Neuronal stem cell (in vitro differentiated cells): ENCODE measurements at regions not wholly inside any gene's neighbourhood (a gene's known extent, or its start where the extent isn't known, plus 50 kb on each side); places are given as distances from the start of the nearest gene placed in this dataset.
A peak's percentile ranks its signal among the peaks of the same experiment; 100 is the strongest.

Experiments
- DNase-seq: peaks from one replicate; pipeline ENCODE4 v3.0.0-alpha.2; 2013; ENCODE audit warnings: low spot score
- H2AFZ ChIP-seq: one replicate; pipeline ENCODE4 v1.6.1; 2013; ENCODE audit warnings: mild to moderate bottlenecking, low read length, inconsistent platforms
- H2AK5ac ChIP-seq: 2 replicates; pipeline ENCODE4 v1.6.1; 2013; ENCODE audit warnings: low read depth, mild to moderate bottlenecking, inconsistent platforms, low read length, moderate library complexity, mixed read lengths
- H2BK120ac ChIP-seq: 2 replicates; pipeline ENCODE4 v1.6.1; 2013; ENCODE audit warnings: low read depth, mild to moderate bottlenecking, inconsistent platforms, low read length, moderate library complexity, mixed read lengths
- H2BK12ac ChIP-seq: one replicate; pipeline ENCODE4 v1.6.1; 2013; ENCODE audit warnings: low read length, inconsistent platforms
- H2BK15ac ChIP-seq: 2 replicates; pipeline ENCODE4 v1.6.1; 2013; ENCODE audit warnings: mild to moderate bottlenecking, low read length, inconsistent platforms, mixed read lengths
- H2BK5ac ChIP-seq: one replicate; pipeline ENCODE4 v1.6.1; 2013; ENCODE audit warnings: inconsistent platforms, mild to moderate bottlenecking, low read length, moderate library complexity
- H3K14ac ChIP-seq: one replicate; pipeline ENCODE4 v1.6.1; 2013; ENCODE audit warnings: low read length, inconsistent platforms
- H3K18ac ChIP-seq: 2 replicates; pipeline ENCODE4 v1.6.1; 2013; ENCODE audit warnings: low read length, inconsistent platforms
- H3K23ac ChIP-seq: 2 replicates; pipeline ENCODE4 v1.6.1; 2013; ENCODE audit warnings: low read depth, mild to moderate bottlenecking, mixed read lengths, low read length, inconsistent platforms; ENCODE audit not compliant: poor library complexity
- H3K27ac ChIP-seq: replicated peaks from 3 replicates; pipeline ENCODE4 v1.5.1; 2013; ENCODE audit warnings: low read length, inconsistent platforms
- H3K27me3 ChIP-seq, 3 experiments: 2 replicates each; pipeline ENCODE4 v1.6.1; 2013; ENCODE audit warnings: low read length in 3 of 3, mild to moderate bottlenecking in 2 of 3, inconsistent platforms in 1 of 3, low read depth in 1 of 3, mixed read lengths in 1 of 3, moderate library complexity in 1 of 3; ENCODE audit not compliant: control insufficient read depth in 3 of 3, insufficient read depth in 3 of 3
- H3K36me3 ChIP-seq, 2 donors: replicated peaks in 1 of 2; 2 replicates each; pipeline ENCODE4 v1.6.1; 2013; ENCODE audit warnings: low read length in 2 of 2; ENCODE audit not compliant: control insufficient read depth in 2 of 2, insufficient read depth in 2 of 2
- H3K4ac ChIP-seq: 2 replicates; pipeline ENCODE4 v1.6.1; 2013; ENCODE audit warnings: inconsistent platforms, mild to moderate bottlenecking, low read length, moderate library complexity
- H3K4me1 ChIP-seq, 2 donors: 1 replicate in 1 of 2; 2 replicates in 1 of 2; pipeline ENCODE4 v1.6.1; 2013; ENCODE audit warnings: low read length in 2 of 2, low read depth in 1 of 2; ENCODE audit not compliant: control insufficient read depth in 2 of 2, insufficient read depth in 1 of 2
- H3K4me2 ChIP-seq: one replicate; pipeline ENCODE4 v1.6.1; 2013; ENCODE audit warnings: mild to moderate bottlenecking, low read length, inconsistent platforms; ENCODE audit not compliant: insufficient read depth, poor library complexity, severe bottlenecking
- H3K4me3 ChIP-seq, 2 donors: 2 replicates each; pipeline ENCODE4 v1.5.1; 2013; ENCODE audit warnings: low read length in 2 of 2, mild to moderate bottlenecking in 2 of 2, inconsistent platforms in 1 of 2, moderate library complexity in 1 of 2
- H3K79me1 ChIP-seq: one replicate; pipeline ENCODE4 v1.6.1; 2013; ENCODE audit warnings: low read depth, mild to moderate bottlenecking, inconsistent platforms, low read length, moderate library complexity
- H3K9ac ChIP-seq: one replicate; pipeline ENCODE4 v1.6.1; 2013; ENCODE audit warnings: mild to moderate bottlenecking, low read depth, low read length, inconsistent platforms; ENCODE audit not compliant: poor library complexity
- H3K9me3 ChIP-seq, 2 donors: replicated peaks in 1 of 2; 2 replicates each; pipeline versions ENCODE3 to v1.6.1; 2013; ENCODE audit warnings: low read length in 2 of 2, mild to moderate bottlenecking in 2 of 2, inconsistent platforms in 1 of 2, low read depth in 1 of 2, mixed read lengths in 1 of 2, moderate library complexity in 1 of 2; ENCODE audit not compliant: control insufficient read depth in 2 of 2, insufficient read depth in 1 of 2
- H4K8ac ChIP-seq: one replicate; pipeline ENCODE4 v1.6.1; 2013; ENCODE audit warnings: low read depth, mild to moderate bottlenecking, inconsistent platforms, low read length, moderate library complexity
- H4K91ac ChIP-seq: one replicate; pipeline ENCODE4 v1.6.1; 2013; ENCODE audit warnings: low read length, low read depth, mild to moderate bottlenecking, inconsistent platforms; ENCODE audit not compliant: poor library complexity
- WGBS, 2 donors: extraction: QIAGEN DNeasy Blood & Tissue Kit; methylation state at CpG; one replicate each; pipeline ENCODE4 v1.1.7; 2013; ENCODE audit warnings: missing lambda C conversion rate in 2 of 2, mixed read lengths in 1 of 2; ENCODE audit not compliant: insufficient read length in 2 of 2, insufficient replicate concordance in 1 of 2; ENCODE audit errors: extremely low coverage in 2 of 2; 5-methylcytosine and 5-hydroxymethylcytosine counted together

- Histone ChIP-seq H2BK12ac (no peak overlapping the region), H2BK120ac (no peak overlapping the region), H2AK5ac (no peak overlapping the region), H3K27ac (no peak overlapping the region), H3K4me2 (no peak overlapping the region), H3K18ac (no peak overlapping the region), H3K4me1 (peaks cover 2% of the 10 kb centered on the region in 2 donors), H3K14ac (no peak overlapping the region), H4K8ac (no peak overlapping the region), H3K9ac (no peak overlapping the region), H3K4me3 (no peak overlapping the region), H4K91ac (no peak overlapping the region), H3K9me3 (no peaks in the 10 kb centered on the region), H2BK15ac (no peak overlapping the region), H2BK5ac (no peak overlapping the region), H3K4ac (no peak overlapping the region), H3K79me1 (no peaks in the 10 kb centered on the region), H3K36me3 (no peaks in the 10 kb centered on the region), H3K23ac (no peak overlapping the region), H3K27me3 (no peaks in the 10 kb centered on the region), H2AFZ (no peak overlapping the region)
- no peak for DNase-seq
- WGBS, 2 donors, result no CpG with 5 or more reads among the region's 13 CpGs
Measured at GRCh38 chr2:128494640-128495321, 176.1 kb upstream of the HS6ST1 start.

GRCh38 chr2:128495996-128496547 lies 177.4 kb upstream of the HS6ST1 start:
- no peaks in the 10 kb centered on the region for H3K36me3 ChIP-seq
- H2BK12ac ChIP-seq, result no peak overlapping the region
- H2BK120ac ChIP-seq, result no peak overlapping the region
- no peaks in the 10 kb centered on the region for H3K79me1 ChIP-seq
- H2AFZ ChIP-seq, result no peak overlapping the region
- H3K4ac ChIP-seq, result no peak overlapping the region
- H2AK5ac ChIP-seq, result no peak overlapping the region
- no peak overlapping the region for H2BK5ac ChIP-seq
- H3K4me1 ChIP-seq, result peaks cover 2% of the 10 kb centered on the region in 2 donors
- no peak overlapping the region for H3K4me2 ChIP-seq
- DNase-seq, result no peak
- no peak overlapping the region for H4K8ac ChIP-seq
- H3K23ac ChIP-seq, result no peak overlapping the region
- no peak overlapping the region for H2BK15ac ChIP-seq
- no peak overlapping the region for H4K91ac ChIP-seq
- no peak overlapping the region for H3K14ac ChIP-seq
- WGBS, 2 donors, result no CpG with 5 or more reads among the region's 4 CpGs
- no peaks in the 10 kb centered on the region for H3K9me3 ChIP-seq
- H3K27ac ChIP-seq, result no peak overlapping the region
- H3K9ac ChIP-seq, result no peak overlapping the region
- H3K4me3 ChIP-seq, result no peak overlapping the region
- no peaks in the 10 kb centered on the region for H3K27me3 ChIP-seq
- no peak overlapping the region for H3K18ac ChIP-seq

- H2BK120ac ChIP-seq, result no peak overlapping the region
- H2BK5ac ChIP-seq, result no peak overlapping the region
- H2AFZ ChIP-seq, result no peak overlapping the region
- no peaks in the 10 kb centered on the region for H3K9me3 ChIP-seq
- H3K23ac ChIP-seq, result no peak overlapping the region
- H3K18ac ChIP-seq, result no peak overlapping the region
- H3K27me3 ChIP-seq, result no peaks in the 10 kb centered on the region
- no peak overlapping the region for H3K4me3 ChIP-seq
- H2BK12ac ChIP-seq, result no peak overlapping the region
- no peak overlapping the region for H3K14ac ChIP-seq
- H3K79me1 ChIP-seq, result no peaks in the 10 kb centered on the region
- H3K36me3 ChIP-seq, result no peaks in the 10 kb centered on the region
- peaks cover 2% of the 10 kb centered on the region in 2 donors for H3K4me1 ChIP-seq
- no peak overlapping the region for H3K4ac ChIP-seq
- H3K4me2 ChIP-seq, result no peak overlapping the region
- no peak for DNase-seq
- no peak overlapping the region for H3K27ac ChIP-seq
- no peak overlapping the region for H2BK15ac ChIP-seq
- H2AK5ac ChIP-seq, result no peak overlapping the region
- H4K8ac ChIP-seq, result no peak overlapping the region
- H3K9ac ChIP-seq, result no peak overlapping the region
- no CpG with 5 or more reads among the region's 2 CpGs for WGBS, 2 donors
- H4K91ac ChIP-seq, result no peak overlapping the region
Measured at GRCh38 chr2:128496700-128497099, 178.0 kb upstream of the HS6ST1 start.

GRCh38 chr2:128497461-128497860 lies 178.8 kb upstream of the HS6ST1 start:
- WGBS, 2 donors, result no CpG with 5 or more reads among the region's 5 CpGs
- Histone ChIP-seq H3K4me2 (no peak overlapping the region), H4K91ac (no peak overlapping the region), H3K4me1 (peaks cover 2% of the 10 kb centered on the region in 2 donors), H3K27me3 (no peaks in the 10 kb centered on the region), H3K23ac (no peak overlapping the region), H3K14ac (peak overlapping the region; percentile 58), H3K9ac (no peak overlapping the region), H4K8ac (no peak overlapping the region), H3K27ac (no peak overlapping the region), H3K4me3 (no peak overlapping the region), H2BK120ac (no peak overlapping the region), H2BK12ac (no peak overlapping the region), H2BK5ac (no peak overlapping the region), H3K9me3 (no peaks in the 10 kb centered on the region), H2BK15ac (no peak overlapping the region), H3K36me3 (no peaks in the 10 kb centered on the region), H3K18ac (peak overlapping the region; percentile 67), H2AFZ (no peak overlapping the region), H3K4ac (no peak overlapping the region), H2AK5ac (no peak overlapping the region), H3K79me1 (no peaks in the 10 kb centered on the region)
- DNase-seq, result no peak
